ENCODE measurements at regions not wholly inside any gene's neighbourhood (a gene's known extent, or its start where the extent isn't known, plus 50 kb on each side); places are given as distances from the start of the nearest gene placed in this dataset.

DNA sequence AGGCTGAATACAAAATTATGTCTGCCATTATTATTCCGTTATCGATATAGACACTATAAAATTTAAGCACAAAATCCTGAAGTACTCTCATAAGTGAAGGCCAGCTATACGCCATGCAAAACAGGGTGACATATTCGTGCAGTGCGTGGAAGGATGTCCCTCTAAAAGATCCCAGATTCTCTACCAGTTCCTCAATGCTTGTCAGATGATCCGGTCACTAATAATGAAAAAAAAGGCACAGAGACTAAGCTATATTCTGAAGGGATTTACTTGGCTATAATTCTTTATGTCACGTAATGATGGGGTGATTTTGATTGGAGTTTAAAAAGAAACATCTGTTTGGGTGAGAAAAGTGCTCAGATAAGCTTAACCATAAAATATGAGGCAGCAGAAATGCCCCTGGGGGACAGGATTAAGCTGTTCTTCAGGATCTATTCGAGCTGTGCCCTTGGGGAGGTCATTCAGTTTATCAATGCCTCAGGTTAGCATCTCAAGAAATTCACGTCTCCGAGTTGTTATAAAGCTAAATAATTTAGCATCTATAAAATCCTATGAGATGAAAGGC, 229.7 kb upstream of the PITRM1 start:
- H3K27ac ChIP-seq: no peak overlapping the region
- 81 to 92% (median 87%) methylated on average over 10 of the region's 10 CpGs for WGBS, 4 donors
- H3K4me1 ChIP-seq: peaks cover 0 to 20% (median 10%) of the 10 kb centered on the region in 12 donors
- intact Hi-C loops (cut with DNase I): no loop called here
- H3K27me3 ChIP-seq: no peaks in the 10 kb centered on the region
- DNase-seq (no peak), ATAC-seq (no peak)
- TF ChIP-seq POLR2A (IDR thresholded peaks at IDR 0.05): no peak
- TF ChIP-seq, protein P1, sequence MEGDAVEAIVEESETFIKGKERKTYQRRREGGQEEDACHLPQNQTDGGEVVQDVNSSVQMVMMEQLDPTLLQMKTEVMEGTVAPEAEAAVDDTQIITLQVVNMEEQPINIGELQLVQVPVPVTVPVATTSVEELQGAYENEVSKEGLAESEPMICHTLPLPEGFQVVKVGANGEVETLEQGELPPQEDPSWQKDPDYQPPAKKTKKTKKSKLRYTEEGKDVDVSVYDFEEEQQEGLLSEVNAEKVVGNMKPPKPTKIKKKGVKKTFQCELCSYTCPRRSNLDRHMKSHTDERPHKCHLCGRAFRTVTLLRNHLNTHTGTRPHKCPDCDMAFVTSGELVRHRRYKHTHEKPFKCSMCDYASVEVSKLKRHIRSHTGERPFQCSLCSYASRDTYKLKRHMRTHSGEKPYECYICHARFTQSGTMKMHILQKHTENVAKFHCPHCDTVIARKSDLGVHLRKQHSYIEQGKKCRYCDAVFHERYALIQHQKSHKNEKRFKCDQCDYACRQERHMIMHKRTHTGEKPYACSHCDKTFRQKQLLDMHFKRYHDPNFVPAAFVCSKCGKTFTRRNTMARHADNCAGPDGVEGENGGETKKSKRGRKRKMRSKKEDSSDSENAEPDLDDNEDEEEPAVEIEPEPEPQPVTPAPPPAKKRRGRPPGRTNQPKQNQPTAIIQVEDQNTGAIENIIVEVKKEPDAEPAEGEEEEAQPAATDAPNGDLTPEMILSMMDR (IDR thresholded peaks at IDR 0.05): no peak
- H3K4me3 ChIP-seq: no peak overlapping the region
- H3K9me3 ChIP-seq: no peaks in the 10 kb centered on the region
- H3K36me3 ChIP-seq: no peaks in the 10 kb centered on the region

DNA sequence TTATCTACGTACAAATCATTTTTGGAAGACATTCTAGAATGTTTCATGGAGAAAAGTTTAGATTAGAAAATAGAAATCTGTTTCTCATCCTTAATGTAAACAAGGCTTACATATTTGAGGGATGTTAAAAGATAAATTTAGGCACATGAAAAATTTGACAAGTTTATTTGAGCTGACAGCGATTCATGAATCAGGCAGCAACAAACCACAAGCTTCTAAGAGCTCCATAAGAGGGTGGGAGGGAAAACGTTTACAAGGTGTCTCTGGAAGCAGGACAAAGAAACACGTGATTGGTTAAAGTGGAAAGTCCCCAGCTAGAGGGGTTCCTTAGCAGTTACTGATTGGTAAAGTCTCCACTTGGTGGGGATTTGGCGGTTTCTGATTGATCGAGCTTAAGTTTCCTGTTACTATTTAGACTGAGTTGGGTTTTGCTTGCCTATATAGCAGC, 228.9 kb upstream of the PITRM1 start:
- H3K27ac ChIP-seq: no peak overlapping the region
- no peak overlapping the region for H3K4me3 ChIP-seq
- peaks cover 0 to 20% (median 10%) of the 10 kb centered on the region in 12 donors for H3K4me1 ChIP-seq
- H3K9me3 ChIP-seq: no peaks in the 10 kb centered on the region
- no peaks in the 10 kb centered on the region for H3K27me3 ChIP-seq
- no peak for ATAC-seq
- intact Hi-C loops (cut with DNase I): no loop called here
- TF ChIP-seq, protein P1 (IDR thresholded peaks at IDR 0.05): no peak
- TF ChIP-seq POLR2A (IDR thresholded peaks at IDR 0.05): no peak
- DNase-seq: no peak
- 87 to 92% (median 90%) methylated on average over 6 of the region's 6 CpGs for WGBS, 4 donors
- H3K36me3 ChIP-seq: no peaks in the 10 kb centered on the region

DNA sequence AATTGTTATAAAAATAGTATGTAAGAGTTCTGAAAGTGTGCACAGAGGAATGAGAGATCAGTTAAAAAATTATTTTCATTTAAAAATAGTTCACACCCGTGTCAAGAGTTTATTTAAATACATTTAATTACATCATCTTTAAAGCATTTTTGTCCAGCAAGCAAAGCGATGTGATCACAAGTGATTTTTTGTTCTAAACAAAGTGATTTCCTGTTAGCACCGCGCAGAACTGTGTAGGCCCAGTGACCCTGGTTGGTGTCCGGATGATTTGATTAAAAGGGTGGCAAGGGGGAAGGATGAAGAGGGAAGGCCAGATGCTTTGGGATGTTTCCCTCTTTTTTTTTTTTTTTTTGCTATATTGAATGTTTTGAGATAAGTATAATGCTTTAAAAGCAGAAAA, 227.8 kb upstream of the PITRM1 start:
- 36 to 55% (median 40%) methylated on average over 5 of the region's 5 CpGs for WGBS, 4 donors
- peaks cover 0 to 16% (median 9%) of the 10 kb centered on the region in 12 donors for H3K4me1 ChIP-seq
- H3K4me3 ChIP-seq: no peak overlapping the region
- no peaks in the 10 kb centered on the region for H3K9me3 ChIP-seq
- DNase-seq (no peak), ATAC-seq (peak in 1 of 4 donors; percentile 52)
- TF ChIP-seq, protein P1 (IDR thresholded peaks at IDR 0.05): no peak
- no peak for TF ChIP-seq POLR2A (IDR thresholded peaks at IDR 0.05)
- intact Hi-C loops (cut with DNase I): no loop called here
- peak overlapping the region in 9 of 12 donors; percentile 27 to 62 (median 41) for H3K27ac ChIP-seq
- no peaks in the 10 kb centered on the region for H3K27me3 ChIP-seq
- H3K36me3 ChIP-seq: no peaks in the 10 kb centered on the region

DNA sequence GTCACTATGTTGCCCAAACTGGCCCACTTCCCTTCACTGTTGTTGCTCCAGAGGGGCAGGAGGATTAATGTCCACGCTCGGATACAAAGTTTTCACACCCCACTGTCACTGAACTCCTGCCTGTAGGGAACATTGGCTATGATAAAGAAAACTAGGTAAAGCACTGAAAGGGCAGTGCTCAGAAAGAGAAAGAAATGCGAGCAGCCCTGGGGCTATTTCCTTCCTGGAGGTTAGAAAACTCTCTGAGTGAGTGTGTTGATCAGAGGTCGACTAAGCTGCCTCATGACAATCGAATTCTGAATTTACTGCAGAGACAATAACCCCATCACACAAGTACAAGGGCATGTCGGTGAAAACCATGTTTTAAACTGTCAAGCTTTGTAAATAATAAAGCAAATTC, 227.2 kb upstream of the PITRM1 start:
- peaks cover 0 to 16% (median 9%) of the 10 kb centered on the region in 12 donors for H3K4me1 ChIP-seq
- H3K36me3 ChIP-seq: no peaks in the 10 kb centered on the region
- 51 to 63% (median 55%) methylated on average over 6 of the region's 6 CpGs for WGBS, 4 donors
- no peak for ATAC-seq
- no peaks in the 10 kb centered on the region for H3K27me3 ChIP-seq
- no peak overlapping the region for H3K4me3 ChIP-seq
- no peak for DNase-seq
- TF ChIP-seq POLR2A (IDR thresholded peaks at IDR 0.05): no peak
- TF ChIP-seq, protein P1 (IDR thresholded peaks at IDR 0.05): no peak
- intact Hi-C loops (cut with DNase I): loop anchor here in 1 of 10 donors (5.0 kb wide), 1 partner anchor 53 kb away; no protein-coding TSS in a partner anchor
- peak overlapping the region in 11 of 12 donors; percentile 5 to 62 (median 41) for H3K27ac ChIP-seq
- peaks cover 0 to 4% (median 0%) of the 10 kb centered on the region in 12 donors for H3K9me3 ChIP-seq

All from heart left ventricle (tissue), 16 donors.